ENCODE measurements at regions not wholly inside any gene's neighbourhood (a gene's known extent, or its start where the extent isn't known, plus 50 kb on each side); places are given as distances from the start of the nearest gene placed in this dataset.
A peak's percentile ranks its signal among the peaks of the same experiment; 100 is the strongest.

- Mint-ChIP-seq H3K9me3 (no peaks in the 10 kb centered on the region), H3K4me3 (peak overlapping the region in 1 of 3 experiments; percentile 19), H3K4me1 (peaks cover 42% of the 10 kb centered on the region), H3K27ac (peak overlapping the region in 1 of 3 experiments; percentile 44), H3K36me3 (ENCODE audit: low read depth) (no peaks in the 10 kb centered on the region), H3K27me3 (ENCODE audit: low read depth) (peaks cover 23% of the 10 kb centered on the region)
- no peak for TF ChIP-seq CTCF (IDR thresholded peaks at IDR 0.05; ENCODE audit: unreplicated experiment in 3 of 3)
These were observed 518.4 kb downstream of the MED13L start for GRCh38 chr12:115758877-115759620.

- Mint-ChIP-seq H3K4me3 (peak overlapping the region in 1 of 3 experiments; percentile 14), H3K27me3 (ENCODE audit: low read depth) (peaks cover 24% of the 10 kb centered on the region), H3K27ac (peak overlapping the region; percentile 41 to 63 (median 50)), H3K36me3 (ENCODE audit: low read depth) (no peaks in the 10 kb centered on the region), H3K9me3 (no peaks in the 10 kb centered on the region), H3K4me1 (peaks cover 44% of the 10 kb centered on the region)
- no peak for TF ChIP-seq CTCF (IDR thresholded peaks at IDR 0.05; ENCODE audit: unreplicated experiment in 3 of 3)
These were observed 519.3 kb downstream of the MED13L start for GRCh38 chr12:115758183-115758582.

GRCh38 chr12:115756804-115757203 lies 520.7 kb downstream of the MED13L start:
- Mint-ChIP-seq H3K9me3 (no peaks in the 10 kb centered on the region), H3K36me3 (ENCODE audit: low read depth) (no peaks in the 10 kb centered on the region), H3K27ac (peak overlapping the region in 1 of 3 experiments; percentile 63), H3K4me1 (peaks cover 43% of the 10 kb centered on the region), H3K27me3 (ENCODE audit: low read depth) (peaks cover 25% of the 10 kb centered on the region), H3K4me3 (peak overlapping the region in 1 of 3 experiments; percentile 39)
- TF ChIP-seq CTCF (IDR thresholded peaks at IDR 0.05; ENCODE audit: unreplicated experiment in 3 of 3), result no peak

- Mint-ChIP-seq H3K27me3 (ENCODE audit: low read depth) (peaks cover 22% of the 10 kb centered on the region), H3K36me3 (ENCODE audit: low read depth) (no peaks in the 10 kb centered on the region), H3K4me1 (peaks cover 40% of the 10 kb centered on the region)
These were observed 521.2 kb downstream of the MED13L start for GRCh38 chr12:115756271-115756670.

GRCh38 chr12:115755725-115756085 lies 521.8 kb downstream of the MED13L start:
- H3K27ac Mint-ChIP-seq, result peak overlapping the region; percentile 49 to 78 (median 63)
- H3K4me1 Mint-ChIP-seq, result peaks cover 36% of the 10 kb centered on the region
- TF ChIP-seq CTCF (IDR thresholded peaks at IDR 0.05; ENCODE audit: unreplicated experiment in 3 of 3), result no peak
- peaks cover 19% of the 10 kb centered on the region for H3K27me3 Mint-ChIP-seq (ENCODE audit: low read depth)
- peak overlapping the region in 1 of 3 experiments; percentile 39 for H3K4me3 Mint-ChIP-seq
- no peaks in the 10 kb centered on the region for H3K9me3 Mint-ChIP-seq
- no peaks in the 10 kb centered on the region for H3K36me3 Mint-ChIP-seq (ENCODE audit: low read depth)

More at GRCh38 chr12:115756271-115756670, 521.2 kb downstream of the MED13L start:
- H3K9me3 Mint-ChIP-seq, result no peaks in the 10 kb centered on the region
- TF ChIP-seq CTCF (IDR thresholded peaks at IDR 0.05; ENCODE audit: unreplicated experiment in 3 of 3), result no peak
- peak overlapping the region; percentile 49 to 78 (median 63) for H3K27ac Mint-ChIP-seq
- H3K4me3 Mint-ChIP-seq, result peak overlapping the region in 2 of 3 experiments; percentile 17 to 39
